Uterus (tissue), 2 donors: ENCODE measurements at regions not wholly inside any gene's neighbourhood (a gene's known extent, or its start where the extent isn't known, plus 50 kb on each side); places are given as distances from the start of the nearest gene placed in this dataset.

Experiments used
- CTCF ChIP-seq, 4 experiments: fragments of 200-600 bp in 2 of 4; fragments of 450-650 bp in 2 of 4; sonication (generic) in 2 of 4; IDR thresholded peaks; one replicate each; pipeline ENCODE4 v1.5.1; 2016 to 2019; ENCODE audit warnings: antibody characterized with exemption in 4 of 4, mild to moderate bottlenecking in 2 of 4, moderate library complexity in 1 of 4
- POLR2A ChIP-seq, 2 donors: fragments of 450-650 bp; IDR thresholded peaks; one replicate each; pipeline ENCODE4 v1.6.1; 2016; ENCODE audit warnings: antibody characterized with exemption in 2 of 2, mild to moderate bottlenecking in 1 of 2, moderate library complexity in 1 of 2

GRCh38 chr2:39925312-39925711 is 146.3 kb upstream of the THUMPD2 start:
- TF ChIP-seq CTCF (IDR thresholded peaks at IDR 0.05) (no peak), POLR2A (IDR thresholded peaks at IDR 0.05) (no peak)
